ENCODE measurements at regions not wholly inside any gene's neighbourhood (a gene's known extent, or its start where the extent isn't known, plus 50 kb on each side); places are given as distances from the start of the nearest gene placed in this dataset.

GRCh38 chr6:22412994-22413393 is 116.2 kb upstream of the PRL start:
- TF ChIP-seq CTCF (IDR thresholded peaks at IDR 0.05), result no peak
- no peak for TF ChIP-seq POLR2A (IDR thresholded peaks at IDR 0.05)
